ENCODE measurements at regions not wholly inside any gene's neighbourhood (a gene's known extent, or its start where the extent isn't known, plus 50 kb on each side); places are given as distances from the start of the nearest gene placed in this dataset.

DNA sequence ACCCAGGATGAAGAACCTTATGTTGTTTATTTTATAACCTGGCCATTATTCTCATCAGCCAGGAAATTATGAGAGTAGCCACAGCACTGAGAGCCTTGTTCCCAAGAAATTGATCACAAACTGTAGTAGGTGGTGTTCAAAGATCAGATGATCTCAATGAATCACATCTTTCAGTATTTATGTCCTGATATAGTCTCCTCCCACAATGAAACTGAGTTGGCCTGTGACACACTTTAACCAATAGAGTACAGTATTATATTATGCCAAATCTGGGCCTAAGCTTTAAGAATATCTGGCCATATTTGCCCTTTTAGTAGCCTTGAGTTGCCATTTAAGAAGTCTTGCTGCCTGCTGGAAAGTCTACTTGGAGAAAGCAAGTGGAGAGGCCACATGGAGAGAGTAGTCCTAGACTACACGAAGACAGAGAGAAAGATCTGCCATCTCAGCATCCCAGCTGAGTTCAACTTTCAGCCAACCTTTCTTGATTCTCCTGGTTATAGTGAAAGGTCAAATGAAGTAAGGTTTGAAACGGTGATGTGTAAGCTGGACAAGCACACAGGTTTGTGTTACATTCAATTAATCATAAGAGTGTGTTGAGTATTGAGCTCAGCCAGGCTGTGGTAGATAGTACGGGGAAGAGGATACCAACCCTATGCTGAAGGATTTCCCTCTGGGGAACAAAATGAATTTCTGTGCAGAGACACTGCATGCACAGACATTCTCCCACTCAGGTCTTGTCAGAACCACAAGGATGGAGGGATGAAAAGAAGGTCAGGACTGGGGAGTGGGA is 561.8 kb downstream of the SOX6 start:
- ChIA-PET POLR2A (no interaction called here), CTCF (ENCODE audit: low intra/inter-chr PET ratio, low total read pairs) (no interaction called here)
- in situ Hi-C loops (cut with HindIII; ENCODE audit: extremely low pct_ligation_motif_present, low pct_unique_long_range_greater_than_20kb) (loop anchor here (25.0 kb wide), 1 partner anchor 93 kb away; no protein-coding TSS in a partner anchor), intact Hi-C loops (cut with micrococcal nuclease; ENCODE audit: unreplicated experiment) (no loop called here)
- no peak for DNase-seq (ENCODE audit: low spot score)
- Histone ChIP-seq H3K4me1 (ENCODE audit: insufficient read depth, low read length) (no peaks in the 10 kb centered on the region), H3K4me3 (replicated peaks in 1 of 3; ENCODE audit: insufficient read depth in 1 of 3, low read depth in 2 of 3, low read length in 3 of 3) (no peak overlapping the region), H3K9me3 (ENCODE audit: low read length) (no peaks in the 10 kb centered on the region), H3K4me2 (ENCODE audit: low read depth, low read length) (no peak overlapping the region), H3K36me3 (replicated peaks in 1 of 2; ENCODE audit: control insufficient read depth in 1 of 2, insufficient read depth in 2 of 2, low read length in 2 of 2) (no peaks in the 10 kb centered on the region), H3K27me3 (ENCODE audit: control insufficient read depth in 1 of 2, insufficient read depth in 2 of 2, low read length in 2 of 2) (no peaks in the 10 kb centered on the region), H3K79me2 (ENCODE audit: insufficient read depth, low read length) (no peaks in the 10 kb centered on the region), H3K27ac (ENCODE audit: extremely low read length, insufficient read depth, low read length) (no peak overlapping the region), H2AFZ (ENCODE audit: low read length) (no peak overlapping the region), H3K9ac (ENCODE audit: insufficient read depth, low read depth, low read length) (no peak overlapping the region), H4K20me1 (ENCODE audit: insufficient read depth, low read length) (no peaks in the 10 kb centered on the region)
- ATAC-seq = no peak
- no peak for FAIRE-seq
- 0% methylated on average over 3 of the region's 3 CpGs for WGBS (ENCODE audit: low lambda C conversion rate)
- BruUV-seq (replicated peaks) = no TSS peak
- TF ChIP-seq DMAP1 (CRISPR knock-in tag; IDR thresholded peaks at IDR 0.05) (no peak), TOE1 (CRISPR knock-in tag; IDR thresholded peaks at IDR 0.05) (no peak), ZNF468 (CRISPR knock-in tag; IDR thresholded peaks at IDR 0.05) (no peak), ONECUT2 (CRISPR knock-in tag; IDR thresholded peaks at IDR 0.05) (no peak), SRF (IDR thresholded peaks at IDR 0.05; ENCODE audit: low read depth, low read length) (no peak), ZFP36 (IDR thresholded peaks at IDR 0.05; ENCODE audit: borderline replicate concordance, low read depth, low read length, partially characterized antibody) (no peak), GTF2F1 (IDR thresholded peaks at IDR 0.05; ENCODE audit: low read length) (no peak), MTF2 (CRISPR knock-in tag; IDR thresholded peaks at IDR 0.05; ENCODE audit: borderline replicate concordance) (no peak), MXI1 (IDR thresholded peaks at IDR 0.05; ENCODE audit: borderline replicate concordance, low read depth, low read length) (no peak), XRCC5 (optimal IDR thresholded peaks at IDR 0.05; ENCODE audit: low read length) (no peak), ZNF160 (CRISPR knock-in tag; IDR thresholded peaks at IDR 0.05) (no peak)
